AG04449 (cell line): ENCODE measurements at regions not wholly inside any gene's neighbourhood (a gene's known extent, or its start where the extent isn't known, plus 50 kb on each side); places are given as distances from the start of the nearest gene placed in this dataset.

Experiments used
- CTCF ChIA-PET: fragments of 350-600 bp; formaldehyde crosslinking; extraction: SDS; loops from one replicate; lab custom pipeline; 2021; ENCODE audit warnings: antibody characterized with exemption; lab: Yijun Ruan, JAX
- POLR2A ChIA-PET: fragments of 400-600, 350-600 bp; formaldehyde crosslinking; extraction: SDS; loops from one replicate; lab custom pipeline; 2020; ENCODE audit warnings: antibody characterized with exemption, inconsistent platforms; lab: Yijun Ruan, JAX
- DNase-seq: peaks from one replicate; pipeline ENCODE4 v3.0.0-alpha.2; 2010; ENCODE audit warnings: low read depth, low spot score
- H3K4me3 ChIP-seq: 2 replicates; pipeline ENCODE4 v1.5.1; 2011; ENCODE audit warnings: low read depth, mild to moderate bottlenecking, control low read depth, low read length
- TF ChIP-seq, protein P1 (sequence below): IDR thresholded peaks from one replicate; pipeline ENCODE4 v1.5.1; 2011; ENCODE audit warnings: mild to moderate bottlenecking, moderate library complexity, low read length, control low read depth, inconsistent platforms; ENCODE audit not compliant: insufficient read depth; ENCODE audit errors: missing control alignments

DNA sequence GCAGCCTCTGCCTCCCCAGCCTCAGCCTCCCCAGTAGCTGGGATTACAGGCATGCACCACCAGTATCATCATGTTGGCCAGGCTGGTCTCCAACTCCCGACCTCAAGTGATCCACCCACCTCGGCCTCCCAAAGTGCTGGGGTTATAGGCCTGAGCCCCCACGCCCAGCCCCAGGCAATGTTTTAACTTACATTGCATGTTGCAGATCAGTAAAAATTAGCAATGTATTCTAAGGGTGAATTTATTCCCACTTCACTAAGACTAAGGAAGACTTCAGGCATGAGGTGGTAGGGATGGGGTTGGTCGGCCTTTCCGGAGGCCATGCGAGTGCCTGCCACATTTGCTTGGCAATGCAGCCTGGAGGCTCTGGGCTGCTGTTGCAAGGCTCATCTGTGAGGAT, 66.8 kb upstream of the JDP2 start:
- DNase-seq: no peak
- TF ChIP-seq, protein P1, sequence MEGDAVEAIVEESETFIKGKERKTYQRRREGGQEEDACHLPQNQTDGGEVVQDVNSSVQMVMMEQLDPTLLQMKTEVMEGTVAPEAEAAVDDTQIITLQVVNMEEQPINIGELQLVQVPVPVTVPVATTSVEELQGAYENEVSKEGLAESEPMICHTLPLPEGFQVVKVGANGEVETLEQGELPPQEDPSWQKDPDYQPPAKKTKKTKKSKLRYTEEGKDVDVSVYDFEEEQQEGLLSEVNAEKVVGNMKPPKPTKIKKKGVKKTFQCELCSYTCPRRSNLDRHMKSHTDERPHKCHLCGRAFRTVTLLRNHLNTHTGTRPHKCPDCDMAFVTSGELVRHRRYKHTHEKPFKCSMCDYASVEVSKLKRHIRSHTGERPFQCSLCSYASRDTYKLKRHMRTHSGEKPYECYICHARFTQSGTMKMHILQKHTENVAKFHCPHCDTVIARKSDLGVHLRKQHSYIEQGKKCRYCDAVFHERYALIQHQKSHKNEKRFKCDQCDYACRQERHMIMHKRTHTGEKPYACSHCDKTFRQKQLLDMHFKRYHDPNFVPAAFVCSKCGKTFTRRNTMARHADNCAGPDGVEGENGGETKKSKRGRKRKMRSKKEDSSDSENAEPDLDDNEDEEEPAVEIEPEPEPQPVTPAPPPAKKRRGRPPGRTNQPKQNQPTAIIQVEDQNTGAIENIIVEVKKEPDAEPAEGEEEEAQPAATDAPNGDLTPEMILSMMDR: no peak
- H3K4me3 ChIP-seq: no peak overlapping the region
- POLR2A ChIA-PET: no interaction called here
- CTCF ChIA-PET: no interaction called here

DNA sequence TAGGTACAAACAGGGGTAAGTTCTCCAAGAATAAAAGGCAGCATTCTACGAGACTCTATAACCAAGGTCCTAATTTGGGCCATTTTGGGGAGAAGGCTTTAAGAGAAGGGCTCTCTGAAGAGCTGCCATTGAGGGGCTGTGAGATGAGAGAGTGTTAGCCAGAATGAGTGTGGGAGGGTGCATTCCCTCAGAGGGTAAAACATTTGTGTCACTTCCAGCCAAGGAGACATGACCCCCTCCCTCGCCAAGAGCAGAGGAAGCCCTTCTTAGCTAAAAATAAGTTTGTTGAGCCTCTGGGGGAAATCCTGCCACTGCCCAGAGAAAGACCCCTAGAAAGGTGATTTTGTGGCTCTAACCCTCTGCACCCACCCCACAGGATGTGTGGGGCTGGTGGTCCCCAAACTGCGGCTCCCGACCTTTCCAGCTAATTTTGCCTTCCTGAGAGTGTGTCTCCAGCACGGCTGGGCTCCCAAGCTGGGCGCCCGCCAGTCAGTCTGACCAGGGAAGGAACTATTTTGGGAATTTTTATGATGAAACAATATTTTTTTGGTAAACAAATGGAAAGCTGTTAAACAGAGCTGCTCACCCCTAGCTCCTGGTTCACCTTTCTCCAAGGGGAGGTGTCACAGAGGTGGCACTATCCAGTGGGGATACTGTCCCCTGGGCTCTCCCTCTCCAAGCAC, 65.9 kb upstream of the JDP2 start:
- H3K4me3 ChIP-seq: no peak overlapping the region
- ChIA-PET CTCF (interaction anchor here (0.6 kb wide), 1 partner anchor 375 kb away, joined by 3 read pairs; no protein-coding TSS in a partner anchor), POLR2A (interaction anchor here (0.7 kb wide), 1 partner anchor 32 kb away, joined by 3 read pairs; no protein-coding TSS in a partner anchor)
- TF ChIP-seq, protein P1: no peak
- no peak for DNase-seq

DNA sequence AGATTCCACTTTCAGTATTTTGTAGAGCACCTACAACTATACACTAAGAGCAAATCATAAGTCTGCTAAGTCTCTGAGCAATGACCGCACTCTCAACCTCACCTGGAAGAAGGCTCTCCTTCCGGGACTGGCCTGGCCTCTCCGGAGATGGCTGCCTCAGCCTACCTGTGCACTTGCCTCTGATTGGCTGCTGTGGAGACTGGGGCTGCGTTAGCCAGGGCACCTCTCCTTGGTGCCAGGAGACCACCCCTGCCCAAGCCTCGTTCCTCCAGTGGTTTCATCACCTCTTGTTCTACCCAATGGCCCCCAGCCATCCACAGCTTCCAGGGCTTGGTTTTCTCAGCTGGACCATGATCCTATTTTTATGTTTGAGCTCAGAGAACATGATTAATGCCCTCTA, 64.7 kb upstream of the JDP2 start:
- CTCF ChIA-PET: interaction anchor here (1.4 kb wide), 1 partner anchor 128 kb away, joined by 3 read pairs; no protein-coding TSS in a partner anchor
- no peak for DNase-seq
- POLR2A ChIA-PET: interaction anchor here (0.5 kb wide), 1 partner anchor 52 kb away, joined by 3 read pairs; no protein-coding TSS in a partner anchor
- H3K4me3 ChIP-seq: no peak overlapping the region
- TF ChIP-seq, protein P1: no peak

DNA sequence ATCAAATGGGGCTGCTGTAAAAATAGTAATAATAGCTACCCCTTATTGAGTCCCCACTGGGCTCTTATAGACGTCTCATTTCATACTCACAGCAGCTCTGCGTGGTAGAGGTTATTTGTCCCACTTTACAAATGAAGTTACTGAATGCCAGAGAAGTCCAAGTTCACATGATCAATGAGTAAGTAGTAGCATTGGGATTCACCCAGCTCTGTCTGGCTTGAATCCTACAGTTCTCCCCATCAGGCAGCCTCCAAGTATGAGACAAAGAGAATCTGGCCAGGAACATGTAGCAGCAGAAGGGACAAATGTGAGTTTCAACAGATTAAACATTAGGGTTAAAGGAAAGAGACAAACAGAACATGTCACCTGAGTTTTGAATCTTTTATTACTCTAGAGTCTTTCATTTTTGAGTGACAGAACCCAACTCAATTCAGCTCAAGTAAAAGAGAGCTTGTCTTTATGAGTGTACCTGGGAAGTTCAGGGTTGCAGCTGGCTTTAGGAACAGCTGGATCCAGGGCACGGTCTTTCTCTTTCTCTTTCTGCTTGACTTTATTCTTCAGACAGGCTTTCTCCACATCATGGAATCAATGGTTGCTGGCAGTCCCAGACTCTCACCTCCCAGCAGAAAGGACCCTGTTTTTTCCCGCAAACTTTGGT, 64.1 kb upstream of the JDP2 start:
- ChIA-PET POLR2A (interaction anchor here (0.5 kb wide), 1 partner anchor 51 kb away, joined by 3 read pairs; no protein-coding TSS in a partner anchor), CTCF (interaction anchor here (1.4 kb wide), 1 partner anchor 127 kb away, joined by 3 read pairs; no protein-coding TSS in a partner anchor)
- TF ChIP-seq, protein P1: no peak

DNA sequence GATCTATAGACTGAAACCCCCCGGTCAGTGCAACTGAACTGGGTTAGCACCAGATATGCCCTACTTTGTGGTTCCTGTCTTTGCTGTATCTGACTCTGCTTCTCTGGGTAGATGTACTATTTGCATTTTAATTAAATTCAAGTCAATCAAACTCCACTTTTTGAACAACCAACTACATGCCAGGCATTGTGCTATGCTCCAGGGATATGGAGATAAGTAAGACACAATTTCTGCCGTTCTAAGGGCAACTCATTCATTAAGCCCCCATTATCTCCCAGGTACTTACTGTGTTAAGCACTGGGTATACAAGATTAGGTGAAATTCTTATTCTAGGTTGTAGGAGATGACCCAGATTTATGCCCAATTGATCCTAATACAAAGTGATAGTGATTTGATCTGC, 62.7 kb upstream of the JDP2 start:
- TF ChIP-seq, protein P1: no peak
- CTCF ChIA-PET: no interaction called here
- DNase-seq: no peak
- H3K4me3 ChIP-seq: no peak overlapping the region
- POLR2A ChIA-PET: no interaction called here

More for the DNA sequence above, 64.1 kb upstream of the JDP2 start:
- no peak overlapping the region for H3K4me3 ChIP-seq
- DNase-seq: no peak

DNA sequence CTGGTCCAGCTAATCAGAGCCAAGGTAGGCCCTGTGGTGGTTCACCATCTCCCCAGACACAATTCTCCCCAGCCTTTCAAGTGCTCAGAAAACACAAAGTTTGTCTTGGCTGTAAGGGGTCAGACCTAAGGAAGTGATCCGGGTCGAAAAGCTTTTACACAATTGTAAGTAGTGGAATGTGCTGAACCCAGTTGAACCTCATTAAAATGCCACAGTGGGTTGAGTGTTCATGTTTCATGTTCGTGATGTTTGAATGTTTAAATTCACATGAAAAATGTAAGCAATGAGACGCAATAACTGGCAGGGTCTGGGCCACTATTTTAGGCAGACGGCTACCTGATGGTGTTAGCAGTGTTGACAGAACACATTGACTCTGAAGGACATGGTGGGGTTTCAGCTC, 60.9 kb upstream of the JDP2 start:
- no peak for DNase-seq
- no peak overlapping the region for H3K4me3 ChIP-seq
- CTCF ChIA-PET: interaction anchor here (2.4 kb wide), 1 partner anchor 13 kb away, joined by 7 read pairs; no protein-coding TSS in a partner anchor
- POLR2A ChIA-PET: no interaction called here
- TF ChIP-seq, protein P1: no peak
